CD14-positive monocyte (primary cell): ENCODE measurements at regions not wholly inside any gene's neighbourhood (a gene's known extent, or its start where the extent isn't known, plus 50 kb on each side); places are given as distances from the start of the nearest gene placed in this dataset.
"Not testable (repeated sequence)": the region's sequence is repeated elsewhere in the genome, so short reads cannot be mapped to it uniquely, and the experiment has no call there.

ENCODE experiments used
- DNase-seq, 3 donors: peaks; one replicate each; pipeline ENCODE4 v3.0.0-alpha.2; 2011 to 2022
- H2AFZ ChIP-seq: 2 replicates; pipeline ENCODE4 v1.6.0; 2012; ENCODE audit warnings: mild to moderate bottlenecking, low read depth, low read length, inconsistent platforms; ENCODE audit not compliant: insufficient read depth, poor library complexity, severe bottlenecking
- H3K27ac ChIP-seq, 2 donors: 1 replicate in 1 of 2; 2 replicates in 1 of 2; pipeline ENCODE4 v1.5.1; 2012 to 2013; ENCODE audit warnings: low read length in 2 of 2, control low read depth in 1 of 2, inconsistent platforms in 1 of 2, low read depth in 1 of 2, mild to moderate bottlenecking in 1 of 2
- H3K27me3 ChIP-seq, 2 donors: one replicate each; pipeline versions ENCODE4 v1.6.0 to v1.6.1; 2011 to 2013; ENCODE audit warnings: low read length in 2 of 2; ENCODE audit not compliant: control insufficient read depth in 2 of 2, insufficient read depth in 2 of 2
- H3K36me3 ChIP-seq, 2 donors: replicated peaks in 1 of 2; 1 replicate in 1 of 2; 2 replicates in 1 of 2; pipeline versions ENCODE4 v1.5.1 to v1.6.1; 2012 to 2013; ENCODE audit warnings: low read length in 2 of 2, control low read depth in 1 of 2, inconsistent platforms in 1 of 2, mild to moderate bottlenecking in 1 of 2; ENCODE audit not compliant: insufficient read depth in 2 of 2, control insufficient read depth in 1 of 2
- H3K4me1 ChIP-seq, 2 donors: 1 replicate in 1 of 2; 2 replicates in 1 of 2; pipeline versions ENCODE4 v1.5.1 to v1.6.1; 2012 to 2013; ENCODE audit warnings: low read length in 2 of 2, control low read depth in 1 of 2, inconsistent platforms in 1 of 2, mild to moderate bottlenecking in 1 of 2, moderate library complexity in 1 of 2; ENCODE audit not compliant: insufficient read depth in 2 of 2, control insufficient read depth in 1 of 2
- H3K4me2 ChIP-seq: replicated peaks from 2 replicates; pipeline ENCODE3; 2012; ENCODE audit warnings: low read length, moderate library complexity, mild to moderate bottlenecking; ENCODE audit not compliant: poor library complexity, severe bottlenecking; ENCODE audit errors: extremely low read depth
- H3K4me3 ChIP-seq, 3 experiments: fragments of 200-600 bp in 1 of 3; sonication (generic) in 1 of 3; replicated peaks in 1 of 3; 1 replicate in 2 of 3; 2 replicates in 1 of 3; pipeline ENCODE4 v1.5.1; 2011 to 2013; ENCODE audit warnings: low read length in 3 of 3, mild to moderate bottlenecking in 3 of 3, control low read depth in 2 of 3, low read depth in 2 of 3, inconsistent platforms in 1 of 3, moderate library complexity in 1 of 3
- H3K79me2 ChIP-seq: 2 replicates; pipeline ENCODE4 v1.6.0; 2012; ENCODE audit warnings: mild to moderate bottlenecking, control low read depth, inconsistent platforms, low read length, moderate library complexity; ENCODE audit not compliant: insufficient read depth
- H3K9ac ChIP-seq: 2 replicates; pipeline ENCODE4 v1.6.0; 2017; ENCODE audit warnings: low read length, mild to moderate bottlenecking; ENCODE audit not compliant: insufficient read depth, poor library complexity, severe bottlenecking
- H3K9me3 ChIP-seq, 2 donors: replicated peaks in 1 of 2; 1 replicate in 1 of 2; 2 replicates in 1 of 2; pipeline versions ENCODE4 v1.5.1 to v1.6.1; 2012 to 2013; ENCODE audit warnings: low read length in 2 of 2, control low read depth in 1 of 2; ENCODE audit not compliant: control insufficient read depth in 1 of 2, insufficient read depth in 1 of 2
- H4K20me1 ChIP-seq: 2 replicates; pipeline ENCODE4 v1.6.0; 2012; ENCODE audit warnings: mild to moderate bottlenecking, low read length, control low read depth, moderate library complexity; ENCODE audit not compliant: insufficient read depth
- H3K27ac Mint-ChIP-seq, 7 donors: one replicate each; pipeline ENCODE4 v1.8.0; 2020; ENCODE audit warnings: mild to moderate bottlenecking in 7 of 7, mixed read lengths in 7 of 7, moderate library complexity in 6 of 7, inconsistent platforms in 2 of 7
- H3K27me3 Mint-ChIP-seq, 3 donors: one replicate each; pipeline ENCODE4 v1.8.0; 2021 to 2022; ENCODE audit warnings: low read depth in 3 of 3, mild to moderate bottlenecking in 3 of 3, mixed read lengths in 3 of 3, moderate library complexity in 3 of 3, inconsistent platforms in 1 of 3
- H3K36me3 Mint-ChIP-seq, 2 donors: one replicate each; pipeline ENCODE4 v1.8.0; 2020; ENCODE audit warnings: mixed read lengths in 2 of 2, inconsistent platforms in 1 of 2, mild to moderate bottlenecking in 1 of 2
- H3K4me1 Mint-ChIP-seq: one replicate; pipeline ENCODE4 v1.8.0; 2020; ENCODE audit warnings: mild to moderate bottlenecking, mixed read lengths
- H3K4me3 Mint-ChIP-seq, 2 donors: one replicate each; pipeline ENCODE4 v1.8.0; 2020; ENCODE audit warnings: mild to moderate bottlenecking in 2 of 2, mixed read lengths in 2 of 2, moderate library complexity in 1 of 2
- H3K9me3 Mint-ChIP-seq, 7 donors: one replicate each; pipeline ENCODE4 v1.8.0; 2020 to 2022; ENCODE audit warnings: mixed read lengths in 7 of 7, mild to moderate bottlenecking in 6 of 7, moderate library complexity in 6 of 7, inconsistent platforms in 2 of 7
- WGBS: methylation state at CpG from one replicate; pipeline ENCODE4 v1.1.5; 2013; ENCODE audit warnings: missing lambda C conversion rate; ENCODE audit not compliant: insufficient coverage; 5-methylcytosine and 5-hydroxymethylcytosine counted together
- intact Hi-C, 2 donors: fragments of 100-400 bp; cut with micrococcal nuclease; formaldehyde crosslinking; loops; one replicate each; pipeline versions ENCODE4 v1.15.0 to v1.15.1; 2023
- TF ChIP-seq, protein P1 (sequence below): fragments of 200-600 bp; IDR thresholded peaks from one replicate; pipeline ENCODE4 v1.8.0; 2022; ENCODE audit warnings: antibody characterized with exemption, mild to moderate bottlenecking

DNA sequence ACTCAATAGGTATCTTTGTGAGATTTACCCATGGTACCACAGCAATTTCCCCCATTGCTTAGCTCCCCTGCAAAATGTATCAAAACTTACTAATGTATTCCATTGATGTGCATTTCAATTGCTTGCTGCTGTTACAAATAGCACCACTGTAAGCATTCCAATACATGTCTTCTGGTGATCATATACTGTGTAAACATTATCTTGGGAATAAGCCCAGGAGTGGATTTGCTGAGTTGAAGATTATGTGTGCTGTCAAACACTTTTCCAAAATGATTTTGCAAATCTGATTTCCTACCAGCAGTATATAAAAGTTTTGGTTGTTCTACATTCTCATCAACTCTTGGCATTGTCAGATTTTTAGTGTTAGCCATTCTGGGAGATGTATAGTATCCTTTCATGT lies 141.0 kb upstream of the KCTD3 start:
- H3K79me2 ChIP-seq, result no peaks in the 10 kb centered on the region
- H3K4me2 ChIP-seq, result no peak overlapping the region
- DNase-seq, result no peak
- peaks cover 0 to 13% (median 5%) of the 10 kb centered on the region in 7 donors for H3K9me3 Mint-ChIP-seq
- no peak overlapping the region for H3K4me3 ChIP-seq
- no peaks in the 10 kb centered on the region for H4K20me1 ChIP-seq
- H3K27me3 Mint-ChIP-seq, result peaks cover 0 to 2% (median 0%) of the 10 kb centered on the region in 3 donors
- H3K27ac ChIP-seq, result no peak overlapping the region
- no peaks in the 10 kb centered on the region for H3K27me3 ChIP-seq
- H2AFZ ChIP-seq, result no peak overlapping the region
- intact Hi-C loops, result no loop called here
- no peak overlapping the region for H3K27ac Mint-ChIP-seq
- no peak overlapping the region for H3K9ac ChIP-seq
- no peak overlapping the region for H3K4me3 Mint-ChIP-seq
- TF ChIP-seq, protein P1, sequence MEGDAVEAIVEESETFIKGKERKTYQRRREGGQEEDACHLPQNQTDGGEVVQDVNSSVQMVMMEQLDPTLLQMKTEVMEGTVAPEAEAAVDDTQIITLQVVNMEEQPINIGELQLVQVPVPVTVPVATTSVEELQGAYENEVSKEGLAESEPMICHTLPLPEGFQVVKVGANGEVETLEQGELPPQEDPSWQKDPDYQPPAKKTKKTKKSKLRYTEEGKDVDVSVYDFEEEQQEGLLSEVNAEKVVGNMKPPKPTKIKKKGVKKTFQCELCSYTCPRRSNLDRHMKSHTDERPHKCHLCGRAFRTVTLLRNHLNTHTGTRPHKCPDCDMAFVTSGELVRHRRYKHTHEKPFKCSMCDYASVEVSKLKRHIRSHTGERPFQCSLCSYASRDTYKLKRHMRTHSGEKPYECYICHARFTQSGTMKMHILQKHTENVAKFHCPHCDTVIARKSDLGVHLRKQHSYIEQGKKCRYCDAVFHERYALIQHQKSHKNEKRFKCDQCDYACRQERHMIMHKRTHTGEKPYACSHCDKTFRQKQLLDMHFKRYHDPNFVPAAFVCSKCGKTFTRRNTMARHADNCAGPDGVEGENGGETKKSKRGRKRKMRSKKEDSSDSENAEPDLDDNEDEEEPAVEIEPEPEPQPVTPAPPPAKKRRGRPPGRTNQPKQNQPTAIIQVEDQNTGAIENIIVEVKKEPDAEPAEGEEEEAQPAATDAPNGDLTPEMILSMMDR, result no peak
- H3K36me3 ChIP-seq, result no peaks in the 10 kb centered on the region
- H3K4me1 Mint-ChIP-seq, result no peaks in the 10 kb centered on the region
- no peaks in the 10 kb centered on the region for H3K4me1 ChIP-seq
- H3K9me3 ChIP-seq, result no peaks in the 10 kb centered on the region
- H3K36me3 Mint-ChIP-seq, result no peaks in the 10 kb centered on the region

DNA sequence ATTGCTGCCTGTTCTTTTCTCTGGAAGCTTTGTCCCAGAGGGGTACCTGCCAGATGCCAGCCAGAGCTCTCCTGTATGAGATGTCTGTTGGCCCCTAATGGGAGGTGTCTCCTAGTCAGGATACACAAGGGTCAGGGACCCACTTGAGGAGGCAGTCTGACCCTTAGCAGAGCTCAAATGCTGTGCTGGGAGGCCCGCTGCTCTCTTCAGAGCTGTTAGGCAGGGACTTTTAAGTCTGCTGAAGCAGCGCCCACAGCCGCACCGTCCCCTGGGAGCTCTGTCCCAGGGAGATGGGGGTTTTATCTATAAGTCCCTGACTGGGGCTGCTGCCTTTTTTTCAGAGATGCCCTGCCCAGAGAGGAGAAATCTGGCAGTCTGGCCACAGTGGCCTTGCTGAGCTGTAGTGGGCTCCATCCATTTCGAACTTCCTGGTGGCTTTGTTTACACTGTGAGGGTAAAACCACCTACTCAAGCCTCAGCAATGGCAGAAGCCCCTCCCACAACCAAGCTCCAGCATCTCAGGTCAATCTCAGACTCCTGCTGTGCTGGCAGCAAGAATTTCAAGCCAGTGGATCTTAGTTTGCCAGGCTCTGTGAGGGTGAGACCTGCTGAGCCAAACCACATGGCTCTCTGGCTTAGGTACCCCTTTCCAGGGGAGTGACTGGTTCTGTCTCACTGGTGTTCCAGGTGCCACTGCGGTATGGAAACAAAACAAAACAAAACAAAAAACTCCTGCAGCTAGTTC lies 134.4 kb upstream of the KCTD3 start:
- H3K27ac ChIP-seq, H3K4me1 ChIP-seq, H3K79me2 ChIP-seq, DNase-seq, H3K27ac Mint-ChIP-seq, H4K20me1 ChIP-seq, H3K36me3 Mint-ChIP-seq, H3K4me3 ChIP-seq, H3K36me3 ChIP-seq, H2AFZ ChIP-seq, H3K4me2 ChIP-seq, H3K27me3 Mint-ChIP-seq, H3K9ac ChIP-seq, H3K4me1 Mint-ChIP-seq, H3K27me3 ChIP-seq, intact Hi-C loops, H3K4me3 Mint-ChIP-seq: not testable (repeated sequence)
- WGBS, result 98% methylated on average over 5 of the region's 6 CpGs
- peaks cover 8 to 11% of the 10 kb centered on the region in 2 donors for H3K9me3 ChIP-seq
- peaks cover 0 to 25% (median 6%) of the 10 kb centered on the region in 7 donors for H3K9me3 Mint-ChIP-seq
